ENCODE measurements at regions not wholly inside any gene's neighbourhood (a gene's known extent, or its start where the extent isn't known, plus 50 kb on each side); places are given as distances from the start of the nearest gene placed in this dataset.

DNA sequence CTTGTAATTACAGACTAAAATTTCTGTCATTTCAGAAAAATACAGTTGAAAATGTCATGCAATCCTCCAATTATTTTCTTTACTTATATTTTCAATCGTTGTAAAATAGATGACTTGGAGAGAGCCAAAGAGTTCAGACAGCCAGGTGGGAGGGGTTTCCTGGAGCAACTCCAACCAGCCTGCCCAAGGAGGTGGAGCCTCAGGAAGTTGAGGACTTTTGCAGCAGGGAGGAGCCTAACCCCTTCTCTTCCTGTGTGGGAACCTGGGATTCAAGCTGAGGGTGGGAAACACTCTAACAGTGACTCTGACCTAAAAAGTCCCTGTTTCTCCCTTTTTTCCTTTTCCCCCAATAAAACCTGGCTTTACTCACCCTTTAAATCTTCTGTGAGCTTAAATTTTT is 72.2 kb upstream of the GABRG1 start:
- intact Hi-C loops (cut with micrococcal nuclease) (no loop called here), in situ Hi-C loops (cut with MboI) (no loop called here)
- H2AFZ ChIP-seq (ENCODE audit: low read depth, low read length): no peak overlapping the region
- H4K20me1 ChIP-seq (replicated peaks; ENCODE audit: control insufficient read depth, insufficient read depth, low read length): no peaks in the 10 kb centered on the region
- H3K4me3 ChIP-seq: no peak overlapping the region
- DNase-seq (ENCODE audit: extremely low read depth in 1 of 4, low spot score in 3 of 4) (peak in 1 of 4 experiments; percentile 6), FAIRE-seq (no peak), ATAC-seq (no peak)
- BruUV-seq (replicated peaks): no TSS peak
- H3K4me1 ChIP-seq (replicated peaks in 1 of 2; ENCODE audit: control insufficient read depth in 2 of 2, insufficient read depth in 2 of 2, low read length in 2 of 2): no peaks in the 10 kb centered on the region
- CTCF ChIA-PET (ENCODE audit: low intra/inter-chr PET ratio): no interaction called here
- H3K9me3 ChIP-seq (replicated peaks; ENCODE audit: control insufficient read depth, insufficient read depth, low read depth, low read length): no peaks in the 10 kb centered on the region; the same call in 1 of the 2 replicates
- H3K4me2 ChIP-seq (ENCODE audit: insufficient read depth, low read length): no peak overlapping the region
- H3K27me3 ChIP-seq (ENCODE audit: control insufficient read depth in 2 of 2, insufficient read depth in 2 of 2, low read length in 2 of 2): no peaks in the 10 kb centered on the region
- no peaks in the 10 kb centered on the region for H3K79me2 ChIP-seq (ENCODE audit: control insufficient read depth, insufficient read depth, low read length)
- WGBS (ENCODE audit: insufficient coverage, low coverage, missing lambda C conversion rate): 0% methylated on average over 1 of the region's 1 CpG
- POLR2A ChIA-PET: no interaction called here
- H3K36me3 ChIP-seq (ENCODE audit: control insufficient read depth, insufficient read depth, low read length): no peaks in the 10 kb centered on the region
- H3K9ac ChIP-seq (ENCODE audit: insufficient read depth in 1 of 2, low read depth in 2 of 2, low read length in 2 of 2): no peak overlapping the region
- H3K27ac ChIP-seq (ENCODE audit: extremely low read depth, low read depth, low read length): no peak overlapping the region
- no peaks in the 10 kb centered on the region for H3K9me1 ChIP-seq (ENCODE audit: control insufficient read depth, insufficient read depth, low read length)
- no peak for TF ChIP-seq MEIS2 (IDR thresholded peaks at IDR 0.05; ENCODE audit: partially characterized antibody)
- no peak for TF ChIP-seq HDAC1 (IDR thresholded peaks at IDR 0.05)
- no peak for TF ChIP-seq EGR1 (conservative IDR thresholded peaks at IDR 0.05)
- no peak for TF ChIP-seq STAT5B (CRISPR knock-in tag; IDR thresholded peaks at IDR 0.05)
- TF ChIP-seq NELFE (IDR thresholded peaks at IDR 0.05; ENCODE audit: insufficient read depth, insufficient read length): no peak
- TF ChIP-seq, protein P1, sequence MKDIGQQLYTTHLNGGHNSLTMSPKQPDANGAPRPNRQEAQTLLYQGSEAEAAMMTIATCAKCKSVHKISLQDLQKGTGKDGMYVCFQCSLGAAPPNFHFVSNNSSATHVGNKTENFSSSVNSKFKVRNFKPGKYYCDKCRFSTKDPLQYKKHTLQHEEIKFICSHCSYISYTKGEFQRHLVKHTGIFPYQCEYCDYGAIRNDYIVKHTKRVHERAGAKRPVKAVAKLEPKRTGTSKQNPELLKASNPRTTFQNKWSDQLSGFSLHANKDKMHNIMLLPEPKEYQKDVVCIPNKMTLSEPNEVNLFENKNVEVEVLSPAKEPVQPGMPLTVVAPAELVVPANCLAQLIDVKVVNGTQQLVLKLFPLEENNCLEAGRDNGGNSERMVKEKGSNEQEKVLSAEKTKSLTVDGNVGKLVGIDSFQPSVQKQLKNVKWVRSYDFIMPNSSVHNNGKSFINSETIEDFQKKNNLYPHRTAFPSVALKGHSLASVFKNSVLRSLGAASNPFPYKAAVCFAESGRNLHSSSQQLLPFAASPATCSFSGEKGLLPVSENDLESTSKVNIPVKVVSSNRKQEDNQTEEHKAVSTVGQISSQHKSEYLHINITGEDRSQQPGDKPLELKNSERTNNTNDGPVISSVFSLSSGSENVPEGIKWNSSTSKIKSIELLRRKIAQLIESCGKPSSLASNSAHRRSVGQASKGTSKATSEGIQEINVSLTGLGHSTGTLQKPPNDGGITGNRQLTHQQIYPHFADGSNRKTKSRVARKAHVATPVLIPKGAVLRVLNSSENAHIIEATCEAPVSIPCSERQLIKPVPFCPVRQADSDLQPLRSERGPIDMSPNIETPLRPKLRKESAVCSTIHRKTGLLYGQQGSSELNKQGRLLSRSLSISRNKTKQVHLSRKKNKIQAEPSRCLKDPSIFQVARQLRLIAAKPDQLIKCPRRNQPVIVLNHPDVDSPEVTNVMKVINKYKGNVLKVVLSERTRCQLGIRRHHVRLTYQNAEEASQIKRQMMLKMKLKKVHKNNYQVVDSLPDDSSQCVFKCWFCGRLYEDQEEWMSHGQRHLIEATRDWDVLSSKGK (CRISPR knock-in tag; IDR thresholded peaks at IDR 0.05): no peak
- TF ChIP-seq, protein P2, sequence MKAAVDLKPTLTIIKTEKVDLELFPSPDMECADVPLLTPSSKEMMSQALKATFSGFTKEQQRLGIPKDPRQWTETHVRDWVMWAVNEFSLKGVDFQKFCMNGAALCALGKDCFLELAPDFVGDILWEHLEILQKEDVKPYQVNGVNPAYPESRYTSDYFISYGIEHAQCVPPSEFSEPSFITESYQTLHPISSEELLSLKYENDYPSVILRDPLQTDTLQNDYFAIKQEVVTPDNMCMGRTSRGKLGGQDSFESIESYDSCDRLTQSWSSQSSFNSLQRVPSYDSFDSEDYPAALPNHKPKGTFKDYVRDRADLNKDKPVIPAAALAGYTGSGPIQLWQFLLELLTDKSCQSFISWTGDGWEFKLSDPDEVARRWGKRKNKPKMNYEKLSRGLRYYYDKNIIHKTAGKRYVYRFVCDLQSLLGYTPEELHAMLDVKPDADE (conservative IDR thresholded peaks at IDR 0.05; ENCODE audit: control insufficient read depth, low read depth, low read length): no peak
- TF ChIP-seq, protein P3, sequence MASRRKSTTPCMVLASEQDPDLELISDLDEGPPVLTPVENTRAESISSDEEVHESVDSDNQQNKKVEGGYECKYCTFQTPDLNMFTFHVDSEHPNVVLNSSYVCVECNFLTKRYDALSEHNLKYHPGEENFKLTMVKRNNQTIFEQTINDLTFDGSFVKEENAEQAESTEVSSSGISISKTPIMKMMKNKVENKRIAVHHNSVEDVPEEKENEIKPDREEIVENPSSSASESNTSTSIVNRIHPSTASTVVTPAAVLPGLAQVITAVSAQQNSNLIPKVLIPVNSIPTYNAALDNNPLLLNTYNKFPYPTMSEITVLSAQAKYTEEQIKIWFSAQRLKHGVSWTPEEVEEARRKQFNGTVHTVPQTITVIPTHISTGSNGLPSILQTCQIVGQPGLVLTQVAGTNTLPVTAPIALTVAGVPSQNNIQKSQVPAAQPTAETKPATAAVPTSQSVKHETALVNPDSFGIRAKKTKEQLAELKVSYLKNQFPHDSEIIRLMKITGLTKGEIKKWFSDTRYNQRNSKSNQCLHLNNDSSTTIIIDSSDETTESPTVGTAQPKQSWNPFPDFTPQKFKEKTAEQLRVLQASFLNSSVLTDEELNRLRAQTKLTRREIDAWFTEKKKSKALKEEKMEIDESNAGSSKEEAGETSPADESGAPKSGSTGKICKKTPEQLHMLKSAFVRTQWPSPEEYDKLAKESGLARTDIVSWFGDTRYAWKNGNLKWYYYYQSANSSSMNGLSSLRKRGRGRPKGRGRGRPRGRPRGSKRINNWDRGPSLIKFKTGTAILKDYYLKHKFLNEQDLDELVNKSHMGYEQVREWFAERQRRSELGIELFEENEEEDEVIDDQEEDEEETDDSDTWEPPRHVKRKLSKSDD (conservative IDR thresholded peaks at IDR 0.05; ENCODE audit: low read length): no peak
- no peak for TF ChIP-seq ZNF408 (CRISPR knock-in tag; IDR thresholded peaks at IDR 0.05; ENCODE audit: low read depth)
- no peak for TF ChIP-seq BACH1 (tag; IDR thresholded peaks at IDR 0.05)
- TF ChIP-seq OTX1 (CRISPR knock-in tag; IDR thresholded peaks at IDR 0.05): no peak
- TF ChIP-seq ZFP36 (IDR thresholded peaks at IDR 0.05; ENCODE audit: low read depth, low read length, partially characterized antibody): no peak
- no peak for TF ChIP-seq KLF13 (tag; IDR thresholded peaks at IDR 0.05; ENCODE audit: borderline replicate concordance, low read depth)

Data from K562 (cell line).